ENCODE measurements at regions not wholly inside any gene's neighbourhood (a gene's known extent, or its start where the extent isn't known, plus 50 kb on each side); places are given as distances from the start of the nearest gene placed in this dataset.
"Not testable (repeated sequence)": the region's sequence is repeated elsewhere in the genome, so short reads cannot be mapped to it uniquely, and the experiment has no call there.

- DNase-seq (ENCODE audit: low spot score): no peak
Measured at GRCh38 chr12:105457026-105457425, 126.5 kb downstream of the C12orf75 start.

GRCh38 chr12:105459760-105460330 is 129.4 kb downstream of the C12orf75 start:
- DNase-seq (ENCODE audit: low spot score): no peak

GRCh38 chr12:105461271-105461943 is 130.9 kb downstream of the C12orf75 start:
- DNase-seq (ENCODE audit: low spot score): no peak

DNA sequence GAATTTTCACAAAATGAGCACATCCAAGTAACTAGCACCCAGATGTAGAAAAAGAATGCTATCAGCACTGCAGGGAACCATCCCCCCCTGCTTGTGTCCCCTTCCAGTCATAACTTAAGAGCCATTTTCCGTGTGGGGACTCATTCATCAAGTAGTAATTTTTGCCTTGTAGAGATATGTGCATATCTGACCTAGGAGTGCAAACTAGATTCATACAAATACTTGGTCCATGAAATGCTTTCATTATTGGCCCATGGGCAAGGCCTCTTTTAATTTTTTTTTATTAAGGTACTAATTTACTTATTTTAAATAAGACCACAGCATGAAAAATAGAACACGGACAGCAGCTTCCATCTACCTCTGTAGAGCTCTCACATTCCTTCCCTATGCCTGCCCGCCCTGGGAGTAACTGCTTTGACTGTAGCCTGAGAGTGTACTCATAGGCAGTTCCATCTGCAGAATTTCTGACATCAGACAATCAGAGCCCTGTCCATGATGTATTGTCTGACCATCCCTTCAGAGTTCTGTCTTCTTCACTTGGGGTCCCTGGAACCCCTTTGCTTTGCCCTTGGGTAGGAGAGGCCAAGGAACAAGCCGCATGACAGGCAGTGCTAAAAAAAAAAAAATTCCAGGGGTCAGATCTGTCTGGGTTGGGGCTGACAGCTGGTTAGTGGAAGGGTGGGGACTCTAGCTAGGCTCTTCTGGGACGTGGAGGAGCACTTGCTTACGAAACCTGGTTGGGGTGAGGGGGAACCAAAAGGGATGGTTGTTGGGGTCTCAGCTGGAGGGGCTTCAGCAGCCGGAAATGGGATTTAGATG is 131.7 kb downstream of the C12orf75 start:
- no peak for DNase-seq (ENCODE audit: low spot score)

- no peak for DNase-seq (ENCODE audit: low spot score)
Measured at GRCh38 chr12:105462831-105463230, 132.3 kb downstream of the C12orf75 start.

DNA sequence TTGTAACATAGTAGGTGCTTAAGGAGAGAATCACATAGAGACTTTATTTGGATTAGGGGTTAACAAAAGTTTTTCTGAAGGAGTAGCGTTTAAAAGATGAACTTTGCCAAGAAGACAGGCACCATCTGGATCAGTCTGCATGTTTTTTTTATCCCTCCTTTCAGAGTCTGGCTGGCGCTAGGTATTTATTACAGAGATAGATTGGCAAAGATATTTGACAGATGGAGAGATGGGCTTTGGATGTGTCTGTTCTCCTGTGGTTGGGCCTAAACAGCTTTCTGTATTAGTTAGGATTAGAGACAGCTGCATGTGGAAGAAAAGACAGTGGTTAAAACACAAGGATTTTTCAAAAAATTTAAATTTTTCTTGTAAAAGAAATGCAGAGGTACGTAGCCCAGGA is 133.9 kb downstream of the C12orf75 start:
- DNase-seq (ENCODE audit: low spot score): no peak

GRCh38 chr12:105466231-105466900 is 135.9 kb downstream of the C12orf75 start:
- DNase-seq (ENCODE audit: low spot score): no peak

DNA sequence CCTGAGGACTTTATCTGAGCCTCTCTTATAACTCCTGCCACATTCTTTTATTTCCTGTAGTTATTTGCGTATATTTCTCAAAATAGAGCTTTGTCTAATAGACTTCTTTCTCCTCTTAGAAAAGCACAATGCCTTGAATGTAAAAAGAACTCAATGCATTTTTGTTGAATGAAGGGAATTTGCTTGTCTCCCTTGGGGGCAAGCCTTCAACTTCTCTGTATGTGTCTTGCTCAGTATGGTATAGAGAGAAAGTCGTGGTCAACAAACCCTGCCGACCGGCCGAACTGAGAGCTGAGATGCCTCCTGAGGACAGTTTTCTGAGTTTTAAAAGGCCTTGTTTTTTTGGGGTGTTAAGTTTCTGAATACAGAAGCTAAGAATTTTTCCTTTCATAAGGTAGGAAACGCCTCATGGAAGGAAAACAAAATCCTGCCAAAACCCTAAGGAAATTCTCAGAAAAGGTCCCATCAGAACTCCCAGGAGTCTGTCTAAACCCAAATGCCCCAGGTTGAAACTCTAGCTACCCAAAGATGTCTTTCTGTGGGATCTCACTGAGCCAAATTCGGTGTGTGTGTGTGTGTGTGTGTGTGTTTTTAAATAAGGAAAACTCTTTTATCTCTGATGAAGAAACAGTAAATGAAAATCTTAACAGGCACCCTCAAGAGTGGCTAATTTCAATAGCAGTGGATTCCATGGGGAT is 136.6 kb downstream of the C12orf75 start:
- DNase-seq (ENCODE audit: low spot score): peak; percentile 20

DNA sequence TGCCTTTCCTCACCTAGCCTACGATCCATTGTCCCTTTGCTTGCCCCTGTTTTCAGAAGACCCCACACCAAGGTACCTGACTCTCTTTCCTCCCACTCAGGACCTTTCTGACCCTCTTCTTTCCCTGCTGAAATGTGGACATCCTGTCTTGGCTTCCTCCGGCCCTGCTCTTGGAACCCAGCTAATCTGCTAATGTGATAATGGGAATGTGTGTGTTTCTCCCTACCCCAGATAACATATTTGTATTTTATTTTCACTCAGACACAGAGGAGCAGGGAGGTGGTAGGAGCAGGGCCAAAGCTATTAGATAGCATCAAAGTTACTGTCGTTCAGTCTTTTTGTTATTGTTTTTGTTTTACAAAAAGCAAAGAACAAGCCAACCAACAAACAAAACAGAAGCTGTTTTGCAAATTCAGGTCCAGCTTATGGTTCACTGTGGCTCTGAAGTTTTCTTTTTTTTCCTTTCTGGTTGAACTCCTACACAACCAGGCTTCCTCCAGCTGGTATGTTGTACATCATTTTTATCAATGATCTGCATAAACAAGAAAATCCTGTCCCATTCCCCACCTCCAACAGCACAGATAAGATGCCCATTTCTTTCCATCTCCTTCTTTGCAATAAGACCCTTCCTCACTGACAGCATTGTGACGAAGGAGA is 137.3 kb downstream of the C12orf75 start:
- no peak for DNase-seq (ENCODE audit: low spot score)

DNA sequence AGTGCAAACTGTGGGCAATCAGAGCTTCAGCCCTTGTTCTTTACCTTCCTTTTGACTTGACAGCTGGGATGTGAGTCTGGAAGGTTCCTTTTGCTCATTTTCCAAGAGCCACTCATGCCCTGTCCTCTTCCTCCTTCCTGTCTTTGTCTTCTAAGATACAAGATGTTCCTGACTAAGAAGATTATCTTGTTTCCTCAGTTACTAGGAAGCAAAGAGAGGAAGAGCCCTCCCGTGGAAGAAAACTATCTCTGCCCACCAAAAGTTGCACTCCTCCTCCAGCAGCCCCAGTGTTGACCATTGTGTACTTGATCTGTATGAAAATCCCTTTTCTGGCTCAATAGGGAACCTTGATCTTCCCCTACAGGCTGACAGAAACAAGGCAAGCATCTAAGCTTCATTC is 138.0 kb downstream of the C12orf75 start:
- DNase-seq (ENCODE audit: low spot score): no peak

DNA sequence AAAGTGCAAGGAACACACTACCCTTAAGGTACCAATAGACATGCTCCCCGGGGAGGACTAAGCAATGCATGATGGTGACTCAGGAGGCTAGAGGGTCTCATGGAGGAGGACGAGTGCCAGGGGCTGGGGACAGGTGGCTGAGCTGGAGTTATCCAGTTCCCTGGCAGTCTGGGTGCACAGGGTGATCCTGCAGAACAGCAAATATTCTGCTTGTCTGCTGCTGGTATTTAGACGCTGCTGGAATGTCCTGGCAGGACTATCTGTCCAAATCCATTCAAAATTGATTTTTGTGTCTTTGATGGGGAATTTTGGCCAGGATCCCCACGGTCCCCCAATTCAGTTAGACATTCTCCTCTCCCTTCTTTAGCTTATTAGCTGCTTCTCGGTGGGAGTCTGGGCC is 138.7 kb downstream of the C12orf75 start:
- DNase-seq (ENCODE audit: low spot score): no peak

DNA sequence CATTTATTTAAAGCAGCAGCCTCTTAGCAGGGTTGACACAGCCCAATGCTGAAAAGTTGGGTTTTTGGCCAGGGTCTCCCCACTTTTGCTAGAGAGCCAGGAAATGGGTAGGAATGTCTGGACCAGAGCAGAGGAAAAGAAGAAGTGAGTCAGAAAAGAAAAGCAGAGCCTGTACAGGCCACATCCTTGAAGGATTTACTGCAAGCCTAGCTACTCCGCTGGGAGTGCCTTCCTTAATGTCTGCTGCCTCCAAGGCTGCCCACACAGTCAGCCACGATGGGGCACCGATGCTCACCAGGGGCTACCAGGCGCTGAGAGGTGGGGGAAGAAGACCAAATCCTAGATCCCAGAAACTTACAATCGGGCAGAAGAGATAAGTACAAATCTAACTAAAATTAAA is 139.2 kb downstream of the C12orf75 start:
- no peak for DNase-seq (ENCODE audit: low spot score)

DNA sequence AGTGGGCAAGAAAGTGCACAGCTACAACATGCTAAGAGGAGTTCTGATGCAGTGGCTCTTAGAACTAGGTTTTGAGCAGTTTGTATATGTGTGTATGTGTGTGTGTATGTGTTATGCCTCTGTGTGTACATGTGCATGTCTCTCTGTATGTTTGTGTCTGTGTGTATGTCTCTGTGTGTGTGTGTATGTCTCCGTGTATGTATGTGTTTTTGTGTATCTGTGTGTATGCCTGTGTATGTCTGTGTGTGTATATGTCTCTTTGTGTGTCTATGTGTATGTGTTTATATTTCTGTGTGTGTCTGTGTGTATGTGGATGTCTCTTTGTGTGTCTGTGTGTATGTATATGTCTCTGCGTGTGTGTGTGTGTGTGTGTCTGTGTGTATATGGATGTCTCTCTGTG is 139.6 kb downstream of the C12orf75 start:
- DNase-seq (ENCODE audit: low spot score): no peak

DNA sequence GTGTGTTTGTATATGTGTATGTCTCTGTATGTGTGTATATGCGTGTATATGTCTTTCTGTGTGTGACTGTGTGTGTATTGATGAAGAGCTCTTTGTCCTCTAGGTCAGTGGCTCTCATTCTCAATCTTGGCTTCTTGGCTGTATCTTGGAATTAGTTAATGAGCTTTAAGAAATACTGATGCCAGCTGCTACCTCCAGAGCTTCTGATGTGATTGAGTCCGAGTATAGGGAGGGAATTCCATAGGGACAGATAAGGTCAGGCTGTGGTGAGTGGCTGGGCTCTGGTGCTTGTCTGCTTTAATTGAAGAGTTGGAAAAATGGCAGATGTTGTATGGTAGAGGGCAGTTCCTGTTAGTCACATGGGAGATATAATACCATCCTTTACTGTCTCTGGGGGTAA is 140.1 kb downstream of the C12orf75 start:
- DNase-seq (ENCODE audit: low spot score): no peak

DNA sequence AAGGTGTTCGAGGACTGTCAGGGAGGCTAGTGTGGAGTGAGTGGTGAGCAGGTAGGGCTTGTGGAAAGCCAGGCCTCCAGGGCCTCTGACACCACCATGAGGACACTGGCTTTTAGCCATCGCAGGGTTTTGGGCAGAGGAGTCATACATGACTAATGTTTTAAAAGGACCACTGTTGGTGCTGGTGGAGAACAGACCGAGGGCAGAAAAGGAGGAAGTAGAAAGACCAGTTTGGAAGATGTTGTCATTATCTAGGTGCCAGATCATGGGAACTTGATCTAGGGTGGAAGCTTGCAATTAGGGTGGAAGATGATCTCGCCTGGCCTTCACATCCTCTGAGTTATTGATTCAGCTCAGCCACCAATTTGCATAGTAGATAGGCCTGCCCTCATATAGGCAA is 144.2 kb downstream of the C12orf75 start:
- DNase-seq (ENCODE audit: low spot score): no peak

DNA sequence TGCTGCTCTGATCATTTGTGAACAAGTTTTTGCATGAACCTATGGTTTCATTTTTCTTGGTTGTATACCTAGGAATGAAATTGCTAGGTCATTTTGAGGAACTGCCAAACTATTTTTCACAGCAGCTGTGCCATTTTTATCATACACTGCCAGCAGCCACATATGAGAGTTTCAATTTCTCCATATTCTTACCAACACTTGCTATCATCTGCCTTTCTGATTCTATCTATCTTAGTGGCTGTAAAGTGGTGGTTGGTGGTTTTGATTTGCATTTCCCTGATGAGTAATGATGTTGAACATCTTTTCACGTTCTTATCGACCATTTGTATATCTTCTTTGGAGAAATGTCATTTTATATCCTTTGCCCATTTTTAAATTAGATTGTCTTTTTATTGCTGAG is 146.1 kb downstream of the C12orf75 start:
- DNase-seq (ENCODE audit: low spot score): no peak

DNA sequence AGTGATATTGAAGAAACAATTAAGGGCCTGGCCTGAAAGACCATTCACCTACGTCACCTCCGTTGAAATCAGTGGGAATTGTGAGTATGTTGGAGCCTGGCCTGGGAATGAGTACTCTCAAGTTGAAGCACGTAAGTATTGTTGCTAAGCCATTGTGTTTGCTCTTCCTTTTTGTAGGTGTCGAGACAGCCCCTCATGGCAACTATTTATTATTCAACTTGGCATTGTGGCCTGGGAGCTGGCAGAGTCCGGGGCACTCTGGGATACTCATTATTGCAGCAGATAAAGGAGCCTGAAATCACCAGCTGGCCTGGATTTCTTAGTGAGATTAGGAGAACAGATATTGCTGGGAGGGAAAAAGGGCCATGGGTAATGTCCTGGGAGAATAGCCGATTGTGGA is 147.4 kb downstream of the C12orf75 start:
- no peak for DNase-seq (ENCODE audit: low spot score)

DNA sequence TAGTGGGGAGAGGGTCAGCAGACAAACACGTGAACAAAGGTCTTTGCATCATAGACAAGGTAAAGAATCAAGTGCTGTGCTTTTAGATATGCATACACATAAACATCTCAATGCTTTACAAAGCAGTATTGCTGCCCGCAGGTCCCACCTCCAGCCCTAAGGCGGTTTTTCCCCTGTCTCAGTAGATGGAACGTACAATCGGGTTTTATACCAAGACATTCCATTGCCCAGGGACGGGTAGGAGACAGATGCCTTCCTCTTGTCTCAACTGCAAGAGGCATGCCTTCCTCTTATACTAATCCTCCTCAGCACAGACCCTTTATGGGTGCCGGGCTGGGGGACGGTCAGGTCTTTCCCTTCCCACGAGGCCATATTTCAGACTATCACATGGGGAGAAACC is 148.3 kb downstream of the C12orf75 start:
- not testable (repeated sequence) for DNase-seq (ENCODE audit: low spot score)

DNA sequence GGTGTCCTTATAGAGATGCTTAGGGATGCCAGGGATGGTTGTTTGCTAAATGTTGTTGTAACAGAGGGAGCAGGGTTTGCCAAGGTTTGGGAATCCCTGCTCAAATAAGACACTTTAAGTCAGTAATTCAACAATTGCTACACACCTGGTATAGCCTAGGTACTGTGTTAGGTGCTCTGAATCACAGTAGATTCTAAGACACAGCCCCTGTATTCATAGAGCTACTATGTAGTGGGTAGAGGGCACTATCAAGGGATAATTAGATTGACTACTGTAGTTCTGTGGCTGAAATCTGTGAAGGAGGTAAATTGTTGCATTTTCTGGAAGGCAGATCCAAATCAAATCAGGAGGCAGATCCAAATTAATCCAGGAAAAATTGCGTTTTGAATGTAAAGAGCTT is 149.2 kb downstream of the C12orf75 start:
- DNase-seq (ENCODE audit: low spot score): no peak

DNA sequence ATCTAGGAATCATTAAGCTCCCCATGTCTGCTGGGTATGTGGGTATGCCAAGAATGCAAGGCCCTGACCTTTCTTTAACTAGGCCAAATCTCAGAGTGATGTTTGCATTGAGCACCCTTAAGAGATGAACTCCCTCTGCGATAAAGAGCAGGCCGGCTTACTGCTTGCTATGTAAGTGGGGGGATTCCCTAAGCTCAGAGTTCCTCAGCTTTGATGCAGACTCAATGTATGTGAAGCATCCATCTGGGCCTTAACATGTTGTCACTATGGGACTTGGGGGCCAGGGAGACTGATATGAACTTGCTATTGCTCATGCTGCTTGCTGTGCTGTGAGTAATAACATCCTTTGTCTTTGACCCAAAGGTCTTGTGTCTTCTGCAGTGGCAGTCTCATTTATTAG is 149.7 kb downstream of the C12orf75 start:
- no peak for DNase-seq (ENCODE audit: low spot score)

GRCh38 chr12:105481392-105482300 is 151.2 kb downstream of the C12orf75 start:
- DNase-seq (ENCODE audit: low spot score): no peak

All from COLO829 (cell line).